ENCODE measurements at regions not wholly inside any gene's neighbourhood (a gene's known extent, or its start where the extent isn't known, plus 50 kb on each side); places are given as distances from the start of the nearest gene placed in this dataset.
"Not testable (repeated sequence)": the region's sequence is repeated elsewhere in the genome, so short reads cannot be mapped to it uniquely, and the experiment has no call there.

- DNase-seq = no peak
Observed at GRCh38 chr9:88278036-88278435, 110.2 kb upstream of the SPIN1 start.

- no peak for DNase-seq
Observed at GRCh38 chr9:88274078-88274477, 114.2 kb upstream of the SPIN1 start.

GRCh38 chr9:88272986-88273385 is 115.3 kb upstream of the SPIN1 start:
- no peak for DNase-seq

- DNase-seq = no peak
Observed at GRCh38 chr9:88270413-88270812, 117.8 kb upstream of the SPIN1 start.

GRCh38 chr9:88268886-88269285 is 119.4 kb upstream of the SPIN1 start:
- no peak for DNase-seq

GRCh38 chr9:88267283-88267682 is 121.0 kb upstream of the SPIN1 start:
- DNase-seq = no peak

GRCh38 chr9:88266416-88266815 is 121.8 kb upstream of the SPIN1 start:
- DNase-seq = no peak

- DNase-seq = no peak
Observed at GRCh38 chr9:88259001-88259400, 120.7 kb upstream of the SPATA31C2 start.

- DNase-seq = no peak
Observed at GRCh38 chr9:88258601-88259000, 120.3 kb upstream of the SPATA31C2 start.

- peak; percentile 24 for DNase-seq
Observed at GRCh38 chr9:88258024-88258423, 119.7 kb upstream of the SPATA31C2 start.

GRCh38 chr9:88256216-88256615 is 117.9 kb upstream of the SPATA31C2 start:
- no peak for DNase-seq

GRCh38 chr9:88255806-88256205 is 117.5 kb upstream of the SPATA31C2 start:
- DNase-seq = not testable (repeated sequence)

GRCh38 chr9:88251903-88252302 is 113.6 kb upstream of the SPATA31C2 start:
- no peak for DNase-seq

GRCh38 chr9:88243736-88244135 is 105.5 kb upstream of the SPATA31C2 start:
- no peak for DNase-seq

- no peak for DNase-seq
Observed at GRCh38 chr9:88242879-88243278, 104.6 kb upstream of the SPATA31C2 start.

GRCh38 chr9:88237991-88238571 is 99.8 kb upstream of the SPATA31C2 start:
- DNase-seq = no peak

- DNase-seq = peak; percentile 37
Observed at GRCh38 chr9:88237479-88237961, 99.2 kb upstream of the SPATA31C2 start.

- peak; percentile 31 for DNase-seq
Observed at GRCh38 chr9:88236511-88237478, 98.5 kb upstream of the SPATA31C2 start.

GRCh38 chr9:88235615-88236014 is 97.3 kb upstream of the SPATA31C2 start:
- DNase-seq = no peak

- DNase-seq = peak; percentile 29
Observed at GRCh38 chr9:88234114-88234513, 95.8 kb upstream of the SPATA31C2 start.

- no peak for DNase-seq
Observed at GRCh38 chr9:88233091-88233490, 94.8 kb upstream of the SPATA31C2 start.

- DNase-seq = no peak
Observed at GRCh38 chr9:88230612-88231011, 92.3 kb upstream of the SPATA31C2 start.

- DNase-seq = no peak
Observed at GRCh38 chr9:88229434-88229833, 91.2 kb upstream of the SPATA31C2 start.

- no peak for DNase-seq
Observed at GRCh38 chr9:88224938-88225337, 86.7 kb upstream of the SPATA31C2 start.

All from retina (tissue), 1 donor.